Hypothalamus (tissue), 51 donors: ENCODE measurements at regions not wholly inside any gene's neighbourhood (a gene's known extent, or its start where the extent isn't known, plus 50 kb on each side); places are given as distances from the start of the nearest gene placed in this dataset.

ENCODE experiments used
- DNase-seq, 51 donors: peaks; one replicate each; lab custom pipeline; 2025; lab: John Stamatoyannopoulos, UW

- no peak for DNase-seq
Measured at GRCh38 chr11:37038911-37039310, 440.9 kb upstream of the RAG2 start.

- no peak for DNase-seq
Measured at GRCh38 chr11:37026741-37027140, 428.7 kb upstream of the RAG2 start.

DNA sequence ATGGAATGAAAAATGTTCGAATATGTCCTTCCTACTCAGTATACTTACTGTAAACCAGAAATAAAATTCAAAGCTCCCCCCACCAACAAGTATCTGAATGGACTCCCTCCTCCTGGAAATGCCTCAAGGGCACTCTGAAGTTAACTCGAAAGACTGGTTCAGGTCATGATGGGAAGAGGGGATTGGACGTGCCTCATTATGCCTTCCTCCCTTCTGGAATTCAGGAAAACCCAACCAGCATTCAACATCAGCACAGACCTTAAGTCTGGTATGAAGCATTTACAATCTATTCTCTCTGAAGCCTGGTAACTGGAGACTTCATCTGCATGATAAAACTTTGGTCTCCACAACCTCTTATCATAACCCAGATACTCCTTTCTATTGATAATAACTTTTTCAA, 428.3 kb upstream of the RAG2 start:
- no peak for DNase-seq

GRCh38 chr11:37006563-37006962, 408.5 kb upstream of the RAG2 start:
- DNase-seq = no peak

DNA sequence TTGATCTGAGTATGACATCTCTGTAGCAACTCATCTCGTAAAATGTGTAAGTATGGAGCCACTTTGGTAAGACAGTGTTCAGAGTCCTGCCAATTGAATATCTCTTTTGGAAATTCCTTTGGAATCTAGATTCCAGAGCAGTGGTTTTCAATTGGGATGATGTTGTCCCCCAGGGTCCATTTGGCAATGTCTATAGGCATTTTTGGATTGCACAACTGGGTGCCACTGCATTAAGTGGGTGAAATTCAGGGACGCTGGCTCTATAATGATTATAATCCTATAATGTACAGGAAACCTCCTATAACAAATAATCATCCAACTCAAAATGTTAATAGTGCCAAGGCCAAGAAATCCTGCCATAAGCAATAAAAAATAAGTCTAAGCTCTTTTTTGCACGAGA, 404.8 kb upstream of the RAG2 start:
- no peak for DNase-seq

DNA sequence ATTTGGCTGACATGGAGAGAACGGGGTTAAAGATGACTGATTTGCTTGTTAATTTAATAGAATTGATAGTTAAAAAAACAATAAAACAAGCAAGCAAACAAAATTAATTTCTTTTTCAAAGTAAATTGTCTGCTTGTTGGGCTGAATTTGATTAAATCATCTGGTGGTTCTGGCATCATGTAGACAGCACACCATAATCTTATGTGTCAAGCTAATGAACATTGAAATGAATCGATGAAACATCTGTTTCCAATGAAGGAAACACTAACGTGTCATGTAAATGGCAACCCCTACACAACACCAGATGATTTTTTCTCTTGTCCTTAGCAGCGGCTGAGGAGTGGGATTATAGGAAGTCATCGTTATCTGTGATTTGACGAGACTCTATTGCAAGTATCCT, 399.6 kb upstream of the RAG2 start:
- no peak for DNase-seq

DNA sequence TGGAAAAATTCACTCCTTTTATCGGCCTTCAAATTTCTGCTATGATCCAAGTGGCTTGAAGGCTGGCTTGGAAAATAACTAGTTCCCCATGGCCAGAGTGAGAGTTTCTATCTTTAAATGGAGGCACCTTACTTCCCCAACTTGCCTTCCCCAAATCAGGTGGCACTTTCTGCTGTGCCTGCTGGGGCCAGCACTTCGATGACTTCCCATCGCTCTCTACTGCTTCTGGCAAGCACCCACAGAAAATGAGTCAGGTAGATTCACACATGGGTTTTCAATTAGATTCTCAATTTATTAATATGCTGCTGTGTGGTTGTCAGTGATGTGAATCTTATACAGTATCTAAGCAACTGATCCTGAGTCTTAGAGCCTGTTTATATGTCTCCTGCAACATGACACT, 398.8 kb upstream of the RAG2 start:
- DNase-seq = no peak

- DNase-seq = no peak
Measured at GRCh38 chr11:36994208-36994607, 396.2 kb upstream of the RAG2 start.

DNA sequence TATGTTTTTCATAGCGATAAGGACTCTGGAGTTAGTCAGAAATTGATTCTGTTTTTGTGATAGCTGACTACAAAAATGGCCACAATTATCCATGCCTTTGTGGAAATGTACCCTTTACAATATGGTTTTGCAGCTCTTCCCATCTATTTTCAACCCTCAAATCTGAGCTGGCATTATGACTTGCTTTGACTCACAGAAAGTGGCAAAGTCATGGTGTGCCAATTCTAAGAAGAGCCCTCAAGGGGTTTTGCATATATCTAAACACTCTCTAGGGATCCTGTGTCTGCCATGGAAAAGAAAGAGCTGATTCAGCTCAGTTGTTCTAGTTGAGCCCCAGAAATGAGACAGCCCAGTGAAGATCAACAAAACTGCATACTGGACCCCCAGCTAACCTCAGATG, 390.5 kb upstream of the RAG2 start:
- DNase-seq = no peak

DNA sequence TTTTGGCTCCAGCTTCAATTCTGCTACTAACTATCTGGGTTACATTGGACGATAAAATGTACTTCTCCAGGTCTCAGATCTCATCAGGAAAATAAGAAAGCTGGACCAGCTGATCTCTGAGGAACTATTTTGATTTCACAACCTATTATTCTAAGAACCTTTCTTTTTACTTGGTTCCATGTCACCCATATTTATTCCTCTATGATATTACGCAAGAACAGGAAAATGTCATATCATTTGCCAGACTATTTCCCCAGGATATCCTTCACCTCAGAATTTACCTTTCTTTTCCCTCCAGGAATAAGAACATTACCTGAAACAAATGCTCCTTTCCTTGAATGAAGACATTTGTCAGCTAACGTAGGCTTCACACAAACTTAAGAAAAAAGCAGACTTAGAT, 387.5 kb upstream of the RAG2 start:
- DNase-seq = no peak

DNA sequence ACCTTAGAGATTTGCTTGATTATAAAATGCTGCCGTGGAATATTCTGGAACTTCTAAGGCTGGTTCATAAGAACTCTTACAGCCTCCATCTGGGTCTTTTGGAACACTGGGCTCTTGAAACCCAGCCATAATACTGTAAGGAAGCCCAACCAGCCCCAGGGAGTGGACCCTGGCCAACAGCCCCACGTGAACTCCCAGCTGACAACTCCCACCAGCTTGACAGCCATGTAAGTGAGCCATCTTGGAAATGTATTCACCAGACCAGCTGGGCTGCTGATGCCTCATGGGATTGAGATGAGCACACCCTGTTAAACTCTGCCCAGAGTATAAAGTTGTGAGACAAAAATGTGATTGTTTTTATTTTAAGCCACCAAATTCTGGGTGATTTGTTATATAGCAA, 378.7 kb upstream of the RAG2 start:
- DNase-seq = no peak

DNA sequence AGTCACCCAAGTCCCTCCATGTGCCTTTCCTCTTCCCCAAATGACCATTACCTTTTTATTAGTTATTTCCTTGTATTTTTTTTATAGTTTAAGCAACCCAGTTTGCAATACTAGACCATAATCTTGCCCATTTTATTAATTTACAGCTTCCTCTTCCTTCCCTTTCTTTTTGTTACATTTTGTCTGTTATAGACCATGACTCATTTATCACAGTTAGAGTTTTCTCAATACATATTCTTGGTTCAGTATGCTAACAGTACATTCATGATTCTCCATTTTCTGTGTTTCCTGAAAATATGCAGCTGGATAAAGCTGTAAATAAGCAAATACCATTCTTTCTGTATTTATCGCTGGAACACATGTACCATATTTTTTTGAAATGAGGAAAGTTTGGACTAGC, 376.7 kb upstream of the RAG2 start:
- DNase-seq = no peak

- DNase-seq = no peak
Measured at GRCh38 chr11:36953976-36954375, 355.9 kb upstream of the RAG2 start.

DNA sequence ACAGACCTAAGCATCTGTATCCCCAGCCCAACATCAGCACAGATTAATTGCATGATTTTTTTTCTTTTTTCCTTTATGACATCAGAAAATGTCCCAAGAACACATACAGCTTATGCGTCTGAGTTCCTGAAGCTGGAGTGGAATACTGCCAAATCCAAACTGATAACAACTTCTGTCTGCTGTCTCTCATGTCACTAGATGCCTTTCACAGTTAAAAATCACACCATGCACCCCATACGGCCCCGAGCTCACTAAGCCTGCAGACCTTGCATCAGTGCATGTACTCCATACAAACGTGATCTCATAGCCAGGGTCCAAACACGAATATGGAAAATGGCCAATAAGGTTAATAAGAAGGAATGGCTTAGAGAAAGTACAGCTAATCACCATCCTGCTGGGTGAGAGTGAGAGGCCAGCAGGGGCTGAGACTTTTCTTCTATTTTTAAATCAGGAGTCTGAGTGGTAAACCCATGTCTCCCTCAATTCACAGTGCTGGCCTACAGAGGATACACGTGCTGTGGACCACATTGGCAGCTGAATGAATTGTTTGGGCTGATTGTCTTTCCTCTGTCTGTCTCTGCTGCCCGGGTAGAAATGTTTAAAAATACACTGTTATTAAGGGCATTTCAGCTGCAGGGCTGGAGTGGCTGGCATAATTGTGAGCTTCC, 350.6 kb upstream of the RAG2 start:
- DNase-seq = peak in 1 of 51 donors; percentile 1

GRCh38 chr11:36945384-36945783, 347.3 kb upstream of the RAG2 start:
- DNase-seq = no peak

DNA sequence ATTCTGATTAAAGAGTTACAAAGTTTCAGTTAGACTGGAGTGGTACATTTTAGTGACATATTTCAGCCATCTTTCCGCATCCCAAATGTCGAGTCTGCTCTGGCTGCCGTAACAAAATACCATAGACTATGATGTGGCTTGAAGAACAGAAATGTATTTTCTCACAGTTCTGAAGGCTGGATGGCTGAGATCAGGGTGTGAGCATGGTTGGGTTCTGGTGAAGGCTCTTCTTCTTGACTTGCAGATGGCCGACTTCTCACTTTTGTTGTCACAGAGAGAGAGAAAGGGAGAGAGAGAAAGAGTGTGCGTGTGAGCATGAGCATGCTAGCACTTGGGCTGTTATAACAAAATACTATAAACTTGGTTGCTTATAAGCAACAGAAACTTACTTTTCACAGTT, 335.4 kb upstream of the RAG2 start:
- DNase-seq = no peak

GRCh38 chr11:36931139-36931538, 333.1 kb upstream of the RAG2 start:
- DNase-seq = no peak

DNA sequence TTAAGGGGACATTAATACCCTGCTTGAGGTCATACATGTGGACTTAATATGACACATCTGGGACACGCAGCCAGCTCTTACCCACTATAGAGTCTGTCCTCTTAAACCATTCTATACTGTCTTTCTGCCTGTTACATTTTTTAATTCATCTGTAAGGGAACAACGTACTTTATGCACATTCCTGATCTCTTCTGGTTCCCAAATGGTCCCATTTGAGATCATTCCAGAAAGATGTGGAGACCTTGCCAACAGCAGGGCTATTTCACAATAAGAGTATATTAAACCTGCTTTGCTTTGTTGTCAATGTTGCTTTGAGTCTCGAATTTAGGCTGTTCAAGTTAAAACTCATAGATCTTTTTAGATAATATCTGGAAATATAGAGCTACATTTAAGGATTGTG, 332.2 kb upstream of the RAG2 start:
- no peak for DNase-seq

DNA sequence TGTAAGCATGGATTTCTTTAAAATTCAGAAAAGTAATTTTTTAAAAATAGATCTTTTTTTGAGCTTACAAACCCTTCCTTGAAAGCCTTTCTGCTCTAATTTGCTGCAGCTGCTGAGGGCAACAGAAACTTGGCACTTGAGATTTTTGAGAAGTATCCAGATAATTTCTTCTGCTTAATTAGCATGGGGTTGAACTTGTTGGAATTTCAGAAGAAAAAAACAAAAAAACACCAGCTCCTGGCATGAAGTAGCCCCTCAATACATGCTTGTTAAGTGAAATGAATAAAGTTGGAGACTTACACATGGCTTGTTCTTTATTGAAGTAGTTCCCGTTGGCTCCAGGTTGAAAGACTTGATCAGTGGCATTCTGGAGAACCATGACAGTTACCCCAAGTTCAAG, 331.4 kb upstream of the RAG2 start:
- no peak for DNase-seq

GRCh38 chr11:36928621-36929020, 330.6 kb upstream of the RAG2 start:
- no peak for DNase-seq

- no peak for DNase-seq
Measured at GRCh38 chr11:36899800-36900199, 301.8 kb upstream of the RAG2 start.

DNA sequence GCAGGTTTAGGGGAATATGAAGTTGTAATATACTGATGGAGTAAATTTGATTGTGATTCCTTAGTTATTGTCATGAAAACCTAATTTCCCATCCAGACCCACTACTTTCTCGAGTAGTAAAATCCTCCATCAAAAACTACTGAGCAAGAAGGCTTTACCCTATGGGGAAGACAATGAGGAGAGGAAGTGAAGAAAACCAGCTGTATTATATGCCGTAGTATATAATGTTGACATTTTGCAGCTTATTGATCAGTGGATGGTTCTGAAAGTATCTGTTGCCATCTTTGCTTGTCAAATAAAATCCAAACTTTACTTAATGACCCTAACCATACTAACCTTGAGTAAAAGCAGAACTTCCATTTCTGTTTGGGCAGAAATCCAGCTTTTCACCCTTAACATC, 292.8 kb upstream of the RAG2 start:
- no peak for DNase-seq

- no peak for DNase-seq
Measured at GRCh38 chr11:36890121-36890679, 292.2 kb upstream of the RAG2 start.
